KMS-11 (cell line): ENCODE measurements at regions not wholly inside any gene's neighbourhood (a gene's known extent, or its start where the extent isn't known, plus 50 kb on each side); places are given as distances from the start of the nearest gene placed in this dataset.

Experiments
- H2AFZ ChIP-seq: fragments of 200-600 bp; sonication (generic); 2 replicates; pipeline ENCODE4 v1.6.1; 2016; ENCODE audit warnings: antibody characterized with exemption, mixed run types, low read depth
- H3K27ac ChIP-seq: fragments of 200-600 bp; sonication (generic); 2 replicates; pipeline ENCODE4 v1.6.1; 2016; ENCODE audit warnings: mild to moderate bottlenecking, mixed run types
- H3K27me3 ChIP-seq: fragments of 200-600 bp; sonication (generic); 2 replicates; pipeline ENCODE4 v1.6.1; 2017; ENCODE audit warnings: mild to moderate bottlenecking, low read depth, mixed run types, moderate library complexity; ENCODE audit not compliant: insufficient read depth
- H3K36me3 ChIP-seq: fragments of 200-600 bp; sonication (generic); 2 replicates; pipeline ENCODE4 v1.6.1; 2017; ENCODE audit warnings: mild to moderate bottlenecking, mixed run types; ENCODE audit not compliant: insufficient read depth
- H3K4me1 ChIP-seq: fragments of 200-600 bp; sonication (generic); 2 replicates; pipeline ENCODE4 v1.6.1; 2016; ENCODE audit warnings: mild to moderate bottlenecking, low read depth, mixed run types; ENCODE audit not compliant: poor library complexity, severe bottlenecking
- H3K4me2 ChIP-seq: fragments of 200-600 bp; sonication (generic); 2 replicates; pipeline ENCODE4 v1.7.0; 2016; ENCODE audit warnings: mild to moderate bottlenecking, mixed run types
- H3K4me3 ChIP-seq: fragments of 200-600 bp; sonication (generic); IDR thresholded peaks from 2 replicates; pipeline ENCODE4 v1.6.1; 2017; ENCODE audit warnings: low read depth, low read length, mixed read lengths; ENCODE audit not compliant: insufficient read depth
- H3K79me2 ChIP-seq: fragments of 200-600 bp; sonication (generic); 2 replicates; pipeline ENCODE4 v1.6.1; 2016; ENCODE audit warnings: low read depth, mixed run types; ENCODE audit not compliant: insufficient read depth
- H3K9ac ChIP-seq: fragments of 200-600 bp; sonication (generic); 2 replicates; pipeline ENCODE4 v1.6.1; 2016; ENCODE audit warnings: mild to moderate bottlenecking, mixed run types
- H4K20me1 ChIP-seq: fragments of 200-600 bp; sonication (generic); 2 replicates; pipeline ENCODE4 v1.6.1; 2016; ENCODE audit warnings: mild to moderate bottlenecking, mixed run types; ENCODE audit not compliant: insufficient read depth
- CTCF ChIP-seq: fragments of 200-600 bp; sonication (generic); conservative IDR thresholded peaks from 2 replicates; pipeline ENCODE4 v1.6.1; 2017; ENCODE audit warnings: low read depth, mild to moderate bottlenecking, antibody characterized with exemption, low read length, moderate library complexity, mixed read lengths

- Histone ChIP-seq H2AFZ (no peak overlapping the region), H3K4me3 (no peak overlapping the region)
- no peak for TF ChIP-seq CTCF
Measured at GRCh38 chr17:33447090-33447489, 154.0 kb upstream of the ASIC2 start.

GRCh38 chr17:33451221-33451620 lies 158.1 kb upstream of the ASIC2 start:
- Histone ChIP-seq H3K4me2 (no peak overlapping the region), H3K27ac (no peak overlapping the region), H3K79me2 (no peaks in the 10 kb centered on the region), H3K36me3 (no peaks in the 10 kb centered on the region), H3K4me3 (no peak overlapping the region), H3K9ac (no peak overlapping the region), H3K27me3 (no peaks in the 10 kb centered on the region), H4K20me1 (no peaks in the 10 kb centered on the region), H2AFZ (no peak overlapping the region), H3K4me1 (no peaks in the 10 kb centered on the region)
- TF ChIP-seq CTCF = no peak

More at GRCh38 chr17:33447090-33447489, 154.0 kb upstream of the ASIC2 start:
- Histone ChIP-seq H3K27ac (no peak overlapping the region), H3K4me1 (no peaks in the 10 kb centered on the region), H4K20me1 (no peaks in the 10 kb centered on the region), H3K79me2 (no peaks in the 10 kb centered on the region), H3K4me2 (no peak overlapping the region), H3K9ac (no peak overlapping the region), H3K27me3 (no peaks in the 10 kb centered on the region), H3K36me3 (no peaks in the 10 kb centered on the region)

GRCh38 chr17:33457477-33457876 lies 164.4 kb upstream of the ASIC2 start:
- Histone ChIP-seq H3K27me3 (no peaks in the 10 kb centered on the region), H3K36me3 (no peaks in the 10 kb centered on the region), H3K4me3 (no peak overlapping the region), H3K79me2 (no peaks in the 10 kb centered on the region), H3K27ac (no peak overlapping the region), H3K4me2 (no peak overlapping the region), H3K4me1 (no peaks in the 10 kb centered on the region), H4K20me1 (no peaks in the 10 kb centered on the region), H2AFZ (no peak overlapping the region), H3K9ac (no peak overlapping the region)
- no peak for TF ChIP-seq CTCF

- H3K79me2 ChIP-seq = no peaks in the 10 kb centered on the region
- H3K9ac ChIP-seq = no peak overlapping the region
- no peak for TF ChIP-seq CTCF
- H3K36me3 ChIP-seq = no peaks in the 10 kb centered on the region
- H2AFZ ChIP-seq = no peak overlapping the region
- H3K27me3 ChIP-seq = no peaks in the 10 kb centered on the region
- no peaks in the 10 kb centered on the region for H3K4me1 ChIP-seq
- H4K20me1 ChIP-seq = no peaks in the 10 kb centered on the region
- no peak overlapping the region for H3K4me2 ChIP-seq
- no peak overlapping the region for H3K4me3 ChIP-seq
- no peak overlapping the region for H3K27ac ChIP-seq
Measured at GRCh38 chr17:33459078-33459940, 166.2 kb upstream of the ASIC2 start.
